ENCODE measurements at regions not wholly inside any gene's neighbourhood (a gene's known extent, or its start where the extent isn't known, plus 50 kb on each side); places are given as distances from the start of the nearest gene placed in this dataset.

GRCh38 chr9:13942695-13943094 lies 371.2 kb downstream of the NFIB start:
- Histone ChIP-seq H3K14ac (ENCODE audit: insufficient read depth, low read length) (no peak overlapping the region), H4K20me1 (ENCODE audit: control insufficient read depth, insufficient read depth, insufficient read length) (no peaks in the 10 kb centered on the region), H3K18ac (ENCODE audit: insufficient read length, low read depth, low read length) (no peak overlapping the region), H2BK15ac (ENCODE audit: low read depth, low read length) (no peak overlapping the region), H3K9ac (ENCODE audit: extremely low read depth, insufficient read length, low read length) (no peak overlapping the region), H3K23me2 (ENCODE audit: insufficient read length, low read depth, low read length, poor library complexity, severe bottlenecking) (no peaks in the 10 kb centered on the region), H3K4me1 (ENCODE audit: insufficient read depth, low read length) (no peaks in the 10 kb centered on the region), H3K9me3 (ENCODE audit: control insufficient read depth, low read depth, low read length) (no peaks in the 10 kb centered on the region), H3K4me2 (ENCODE audit: insufficient read depth, insufficient read length, low read length) (no peak overlapping the region), H4K8ac (replicated peaks; ENCODE audit: insufficient read length, low read depth, low read length) (no peak overlapping the region), H3K79me2 (ENCODE audit: insufficient read depth, low read length) (no peaks in the 10 kb centered on the region), H3T11ph (ENCODE audit: low read length) (no peak overlapping the region), H3K4ac (ENCODE audit: low read depth, low read length) (no peak overlapping the region), H3K23ac (ENCODE audit: insufficient read length, low read depth, low read length) (no peak overlapping the region), H3K27me3 (ENCODE audit: insufficient read depth, low read length) (no peaks in the 10 kb centered on the region), H3K27ac (ENCODE audit: insufficient read length, low read depth, low read length) (no peak overlapping the region), H2AFZ (ENCODE audit: low read length) (no peak overlapping the region), H3K56ac (ENCODE audit: insufficient read length, low read depth, low read length) (no peak overlapping the region), H3K79me1 (ENCODE audit: insufficient read depth, low read depth, low read length, poor library complexity, severe bottlenecking) (no peaks in the 10 kb centered on the region), H2AK5ac (ENCODE audit: insufficient read length, low read length) (no peak overlapping the region), H2BK120ac (ENCODE audit: low read depth, low read length, poor library complexity, severe bottlenecking) (no peak overlapping the region), H2BK20ac (ENCODE audit: low read depth, low read length, poor library complexity, severe bottlenecking) (no peak overlapping the region), H2BK5ac (ENCODE audit: insufficient read length, low read length) (no peak overlapping the region), H4K5ac (ENCODE audit: insufficient read length, low read depth, low read length) (no peak overlapping the region), H4K91ac (ENCODE audit: insufficient read length, low read depth, low read length) (no peak overlapping the region), H2BK12ac (ENCODE audit: insufficient read length, low read depth, low read length) (no peak overlapping the region)
- Mint-ChIP-seq H3K4me1 (peaks cover 15% of the 10 kb centered on the region in 2 experiments), H3K27me3 (ENCODE audit: low read depth) (no peaks in the 10 kb centered on the region), H3K27ac (no peak overlapping the region), H3K9me3 (no peaks in the 10 kb centered on the region), H3K36me3 (ENCODE audit: insufficient read depth in 1 of 3, low read depth in 3 of 3) (no peaks in the 10 kb centered on the region), H3K4me3 (no peak overlapping the region)
- DNase-seq: no peak
- no peak for TF ChIP-seq CTCF (conservative IDR thresholded peaks at IDR 0.05)
- no CpG with 5 or more reads among the region's 4 CpGs for WGBS (ENCODE audit: extremely low coverage, insufficient read length, low lambda C conversion rate)
